ENCODE measurements at regions not wholly inside any gene's neighbourhood (a gene's known extent, or its start where the extent isn't known, plus 50 kb on each side); places are given as distances from the start of the nearest gene placed in this dataset.

- TF ChIP-seq CTCF (IDR thresholded peaks at IDR 0.05) (no peak), POLR2A (IDR thresholded peaks at IDR 0.05) (no peak)
Measured at GRCh38 chr5:34539183-34539582, 116.9 kb upstream of the RAI14 start.

Data from adrenal gland (tissue), 5 donors.